ENCODE measurements at regions not wholly inside any gene's neighbourhood (a gene's known extent, or its start where the extent isn't known, plus 50 kb on each side); places are given as distances from the start of the nearest gene placed in this dataset.

GRCh38 chr10:42951486-42952251 is 125.2 kb upstream of the RET start:
- TF ChIP-seq, protein P1, sequence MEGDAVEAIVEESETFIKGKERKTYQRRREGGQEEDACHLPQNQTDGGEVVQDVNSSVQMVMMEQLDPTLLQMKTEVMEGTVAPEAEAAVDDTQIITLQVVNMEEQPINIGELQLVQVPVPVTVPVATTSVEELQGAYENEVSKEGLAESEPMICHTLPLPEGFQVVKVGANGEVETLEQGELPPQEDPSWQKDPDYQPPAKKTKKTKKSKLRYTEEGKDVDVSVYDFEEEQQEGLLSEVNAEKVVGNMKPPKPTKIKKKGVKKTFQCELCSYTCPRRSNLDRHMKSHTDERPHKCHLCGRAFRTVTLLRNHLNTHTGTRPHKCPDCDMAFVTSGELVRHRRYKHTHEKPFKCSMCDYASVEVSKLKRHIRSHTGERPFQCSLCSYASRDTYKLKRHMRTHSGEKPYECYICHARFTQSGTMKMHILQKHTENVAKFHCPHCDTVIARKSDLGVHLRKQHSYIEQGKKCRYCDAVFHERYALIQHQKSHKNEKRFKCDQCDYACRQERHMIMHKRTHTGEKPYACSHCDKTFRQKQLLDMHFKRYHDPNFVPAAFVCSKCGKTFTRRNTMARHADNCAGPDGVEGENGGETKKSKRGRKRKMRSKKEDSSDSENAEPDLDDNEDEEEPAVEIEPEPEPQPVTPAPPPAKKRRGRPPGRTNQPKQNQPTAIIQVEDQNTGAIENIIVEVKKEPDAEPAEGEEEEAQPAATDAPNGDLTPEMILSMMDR (conservative IDR thresholded peaks at IDR 0.05; ENCODE audit: low read length): no peak
- no peak for TF ChIP-seq EZH2phosphoT487 (IDR thresholded peaks at IDR 0.05; ENCODE audit: borderline replicate concordance, low read depth, low read length)
- Histone ChIP-seq H3K9me2 (ENCODE audit: insufficient read depth, low read length) (no peaks in the 10 kb centered on the region), H4K20me1 (ENCODE audit: insufficient read depth, low read length) (no peaks in the 10 kb centered on the region), H3K36me3 (ENCODE audit: insufficient read depth, low read length) (no peaks in the 10 kb centered on the region), H2AFZ (ENCODE audit: low read length) (no peak overlapping the region), H3K4me2 (ENCODE audit: low read length) (no peak overlapping the region), H3K79me2 (ENCODE audit: insufficient read depth, low read depth, low read length) (no peaks in the 10 kb centered on the region), H3K9me3 (ENCODE audit: low read length) (no peaks in the 10 kb centered on the region), H3K4me3 (ENCODE audit: low read depth, low read length, poor library complexity, severe bottlenecking) (no peak overlapping the region), H3K4me1 (ENCODE audit: insufficient read depth, low read length, poor library complexity, severe bottlenecking) (no peaks in the 10 kb centered on the region), H3K27ac (ENCODE audit: low read depth, low read length, poor library complexity, severe bottlenecking) (no peak overlapping the region)
- CTCF ChIA-PET (ENCODE audit: unreplicated experiment): no interaction called here
- intact Hi-C loops (cut with micrococcal nuclease; ENCODE audit: unreplicated experiment): no loop called here
- POLR2A ChIA-PET: no interaction called here
- BruUV-seq (replicated peaks): no TSS peak
- no peak for DNase-seq (ENCODE audit: low spot score)

DNA sequence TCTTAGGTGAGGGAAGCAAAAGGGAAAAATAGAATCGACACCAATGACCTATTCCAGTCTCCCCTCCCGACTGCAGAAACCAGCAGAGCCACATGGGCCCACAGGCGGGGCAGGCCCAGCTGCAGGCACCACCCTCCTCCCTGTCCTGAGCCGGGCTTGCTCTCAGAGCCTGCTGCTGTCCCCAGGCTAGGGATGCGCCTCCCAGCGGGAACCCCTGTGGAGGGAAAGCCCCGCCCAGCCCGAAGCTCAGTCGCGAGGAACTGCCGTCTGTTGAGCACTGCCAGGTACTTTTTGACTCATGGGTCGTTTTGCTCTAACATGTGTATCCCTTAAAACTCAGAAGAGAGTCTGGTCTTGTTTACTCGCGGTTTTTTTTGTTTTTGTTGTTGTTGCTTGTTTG is 124.5 kb upstream of the RET start:
- no TSS peak for BruUV-seq (replicated peaks)
- no peaks in the 10 kb centered on the region for H3K79me2 ChIP-seq (ENCODE audit: insufficient read depth, low read depth, low read length)
- TF ChIP-seq, protein P1 (conservative IDR thresholded peaks at IDR 0.05; ENCODE audit: low read length): no peak
- H4K20me1 ChIP-seq (ENCODE audit: insufficient read depth, low read length): no peaks in the 10 kb centered on the region
- no peak for DNase-seq (ENCODE audit: low spot score)
- no peaks in the 10 kb centered on the region for H3K9me2 ChIP-seq (ENCODE audit: insufficient read depth, low read length)
- no peaks in the 10 kb centered on the region for H3K4me1 ChIP-seq (ENCODE audit: insufficient read depth, low read length, poor library complexity, severe bottlenecking)
- H2AFZ ChIP-seq (ENCODE audit: low read length): no peak overlapping the region
- ChIA-PET POLR2A (no interaction called here), CTCF (ENCODE audit: unreplicated experiment) (no interaction called here)
- H3K4me3 ChIP-seq (ENCODE audit: low read depth, low read length, poor library complexity, severe bottlenecking): no peak overlapping the region
- no peaks in the 10 kb centered on the region for H3K9me3 ChIP-seq (ENCODE audit: low read length)
- H3K27ac ChIP-seq (ENCODE audit: low read depth, low read length, poor library complexity, severe bottlenecking): no peak overlapping the region
- no peaks in the 10 kb centered on the region for H3K36me3 ChIP-seq (ENCODE audit: insufficient read depth, low read length)
- intact Hi-C loops (cut with micrococcal nuclease; ENCODE audit: unreplicated experiment): no loop called here
- H3K4me2 ChIP-seq (ENCODE audit: low read length): no peak overlapping the region

DNA sequence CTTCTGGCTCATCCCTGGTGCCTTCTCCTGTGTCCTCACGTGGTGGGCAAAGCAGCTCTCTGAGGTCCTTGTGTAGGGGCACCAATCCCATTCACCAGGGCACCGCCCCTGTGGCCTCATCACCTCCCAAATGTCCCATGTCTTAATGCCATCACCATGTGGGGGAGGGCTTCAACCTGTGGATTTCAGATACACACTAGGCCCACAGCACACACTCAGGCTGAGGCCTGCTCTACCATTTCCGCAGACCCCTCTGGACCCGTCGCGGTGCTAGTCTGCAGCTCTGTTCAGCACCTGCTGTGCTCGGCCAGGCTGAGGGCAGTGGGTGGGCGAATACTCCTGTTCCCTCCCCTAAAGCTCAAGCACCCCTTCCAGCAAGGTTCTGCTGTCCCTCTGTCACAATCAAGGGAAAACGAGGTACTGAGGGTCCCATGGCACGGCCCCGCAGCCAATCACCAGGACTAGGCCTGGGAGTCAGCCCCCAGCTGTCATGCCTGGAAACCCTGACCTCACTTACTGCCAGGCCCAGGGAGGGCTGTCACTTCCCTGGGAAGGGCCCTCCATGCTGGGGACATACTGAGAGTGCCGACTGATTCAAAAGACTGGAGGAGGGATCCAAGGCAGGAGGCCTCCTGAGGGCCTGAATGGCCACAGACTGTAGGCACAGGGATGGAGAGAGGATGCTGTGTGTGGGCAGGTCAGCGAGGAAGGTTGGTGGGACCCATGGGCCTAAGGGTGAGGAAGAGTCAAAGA is 123.8 kb upstream of the RET start:
- CTCF ChIA-PET (ENCODE audit: unreplicated experiment): no interaction called here

More for the DNA sequence above, 123.8 kb upstream of the RET start:
- H3K79me2 ChIP-seq (ENCODE audit: insufficient read depth, low read depth, low read length): no peaks in the 10 kb centered on the region
- H3K4me1 ChIP-seq (ENCODE audit: insufficient read depth, low read length, poor library complexity, severe bottlenecking): no peaks in the 10 kb centered on the region
- H3K9me3 ChIP-seq (ENCODE audit: low read length): no peaks in the 10 kb centered on the region
- no peaks in the 10 kb centered on the region for H3K9me2 ChIP-seq (ENCODE audit: insufficient read depth, low read length)
- H3K36me3 ChIP-seq (ENCODE audit: insufficient read depth, low read length): no peaks in the 10 kb centered on the region
- DNase-seq (ENCODE audit: low spot score): no peak
- H4K20me1 ChIP-seq (ENCODE audit: insufficient read depth, low read length): no peaks in the 10 kb centered on the region
- TF ChIP-seq, protein P1 (conservative IDR thresholded peaks at IDR 0.05; ENCODE audit: low read length): no peak
- TF ChIP-seq EZH2phosphoT487 (IDR thresholded peaks at IDR 0.05; ENCODE audit: borderline replicate concordance, low read depth, low read length): no peak
- no peak overlapping the region for H3K27ac ChIP-seq (ENCODE audit: low read depth, low read length, poor library complexity, severe bottlenecking)
- no TSS peak for BruUV-seq (replicated peaks)
- POLR2A ChIA-PET: no interaction called here
- H3K4me3 ChIP-seq (ENCODE audit: low read depth, low read length, poor library complexity, severe bottlenecking): no peak overlapping the region
- H3K4me2 ChIP-seq (ENCODE audit: low read length): no peak overlapping the region
- H2AFZ ChIP-seq (ENCODE audit: low read length): no peak overlapping the region
- intact Hi-C loops (cut with micrococcal nuclease; ENCODE audit: unreplicated experiment): no loop called here

Data from OCI-LY7 (cell line).